Fibroblast of peridontal ligament (primary cell): ENCODE measurements at regions not wholly inside any gene's neighbourhood (a gene's known extent, or its start where the extent isn't known, plus 50 kb on each side); places are given as distances from the start of the nearest gene placed in this dataset.

ENCODE experiments used
- DNase-seq: peaks from one replicate; pipeline ENCODE4 v3.0.0-alpha.2; 2010; ENCODE audit errors: extremely low read depth

- no peak for DNase-seq
Measured at GRCh38 chr1:193629875-193630274, 443.5 kb upstream of the B3GALT2 start.

- DNase-seq: no peak
Measured at GRCh38 chr1:193626695-193627094, 440.3 kb upstream of the B3GALT2 start.

GRCh38 chr1:193625255-193625654, 438.8 kb upstream of the B3GALT2 start:
- no peak for DNase-seq

- no peak for DNase-seq
Measured at GRCh38 chr1:193619911-193620310, 433.5 kb upstream of the B3GALT2 start.

- no peak for DNase-seq
Measured at GRCh38 chr1:193614817-193615216, 428.4 kb upstream of the B3GALT2 start.

- DNase-seq: no peak
Measured at GRCh38 chr1:193614275-193614674, 427.9 kb upstream of the B3GALT2 start.

GRCh38 chr1:193613041-193613440, 426.6 kb upstream of the B3GALT2 start:
- DNase-seq: no peak

GRCh38 chr1:193609592-193609991, 423.2 kb upstream of the B3GALT2 start:
- DNase-seq: no peak

- no peak for DNase-seq
Measured at GRCh38 chr1:193607787-193608186, 421.4 kb upstream of the B3GALT2 start.

- no peak for DNase-seq
Measured at GRCh38 chr1:193606035-193606434, 419.6 kb upstream of the B3GALT2 start.

- DNase-seq: no peak
Measured at GRCh38 chr1:193602705-193603104, 416.3 kb upstream of the B3GALT2 start.

- no peak for DNase-seq
Measured at GRCh38 chr1:193593147-193593885, 406.9 kb upstream of the B3GALT2 start.

- DNase-seq: no peak
Measured at GRCh38 chr1:193592317-193592716, 405.9 kb upstream of the B3GALT2 start.

- no peak for DNase-seq
Measured at GRCh38 chr1:193590102-193590501, 403.7 kb upstream of the B3GALT2 start.

GRCh38 chr1:193589597-193590040, 403.2 kb upstream of the B3GALT2 start:
- peak; percentile 71 for DNase-seq

- DNase-seq: no peak
Measured at GRCh38 chr1:193588311-193589082, 402.1 kb upstream of the B3GALT2 start.

GRCh38 chr1:193584731-193585239, 398.4 kb upstream of the B3GALT2 start:
- DNase-seq: no peak

GRCh38 chr1:193581341-193581740, 394.9 kb upstream of the B3GALT2 start:
- DNase-seq: no peak

- no peak for DNase-seq
Measured at GRCh38 chr1:193580419-193580818, 394.0 kb upstream of the B3GALT2 start.

GRCh38 chr1:193579323-193579722, 392.9 kb upstream of the B3GALT2 start:
- DNase-seq: no peak

- DNase-seq: no peak
Measured at GRCh38 chr1:193574913-193575312, 388.5 kb upstream of the B3GALT2 start.

- no peak for DNase-seq
Measured at GRCh38 chr1:193569983-193570269, 383.5 kb upstream of the B3GALT2 start.
